Fibroblast of the conjunctiva (primary cell): ENCODE measurements at regions not wholly inside any gene's neighbourhood (a gene's known extent, or its start where the extent isn't known, plus 50 kb on each side); places are given as distances from the start of the nearest gene placed in this dataset.
"Not testable (repeated sequence)": the region's sequence is repeated elsewhere in the genome, so short reads cannot be mapped to it uniquely, and the experiment has no call there.

ENCODE experiments used
- DNase-seq: peaks from one replicate; pipeline ENCODE4 v3.0.0-alpha.2; 2010; ENCODE audit warnings: low read depth

GRCh38 chrX:115357326-115358120 is 68.0 kb downstream of the LUZP4 start:
- no peak for DNase-seq

- DNase-seq, result not testable (repeated sequence)
Measured at GRCh38 chrX:115359508-115359907, 70.0 kb downstream of the LUZP4 start.

- DNase-seq, result no peak
Measured at GRCh38 chrX:115360220-115360781, 70.8 kb downstream of the LUZP4 start.

GRCh38 chrX:115362334-115363095 is 73.0 kb downstream of the LUZP4 start:
- no peak for DNase-seq

- DNase-seq, result no peak
Measured at GRCh38 chrX:115363372-115363771, 73.9 kb downstream of the LUZP4 start.

GRCh38 chrX:115363897-115364296 is 74.4 kb downstream of the LUZP4 start:
- DNase-seq, result no peak

GRCh38 chrX:115364670-115365069 is 75.2 kb downstream of the LUZP4 start:
- DNase-seq, result no peak

- DNase-seq, result no peak
Measured at GRCh38 chrX:115366535-115366934, 77.0 kb downstream of the LUZP4 start.

- DNase-seq, result no peak
Measured at GRCh38 chrX:115367455-115367854, 77.9 kb downstream of the LUZP4 start.

GRCh38 chrX:115367951-115368350 is 78.4 kb downstream of the LUZP4 start:
- DNase-seq, result no peak

- DNase-seq, result no peak
Measured at GRCh38 chrX:115368876-115369275, 79.4 kb downstream of the LUZP4 start.

- DNase-seq, result peak; percentile 24
Measured at GRCh38 chrX:115372152-115372551, 82.6 kb downstream of the LUZP4 start.

GRCh38 chrX:115373308-115373707 is 83.8 kb downstream of the LUZP4 start:
- no peak for DNase-seq

- peak; percentile 27 for DNase-seq
Measured at GRCh38 chrX:115378471-115378870, 89.0 kb downstream of the LUZP4 start.

- no peak for DNase-seq
Measured at GRCh38 chrX:115387327-115387726, 97.8 kb downstream of the LUZP4 start.

GRCh38 chrX:115388879-115389278 is 99.4 kb downstream of the LUZP4 start:
- DNase-seq, result no peak

GRCh38 chrX:115390078-115390477 is 100.6 kb downstream of the LUZP4 start:
- DNase-seq, result no peak

GRCh38 chrX:115392031-115392430 is 102.5 kb downstream of the LUZP4 start:
- no peak for DNase-seq

GRCh38 chrX:115392871-115393270 is 103.4 kb downstream of the LUZP4 start:
- no peak for DNase-seq

GRCh38 chrX:115393271-115393670 is 103.8 kb downstream of the LUZP4 start:
- no peak for DNase-seq

GRCh38 chrX:115394806-115395205 is 105.3 kb downstream of the LUZP4 start:
- DNase-seq, result not testable (repeated sequence)

GRCh38 chrX:115399306-115399705 is 109.8 kb downstream of the LUZP4 start:
- no peak for DNase-seq

- DNase-seq, result no peak
Measured at GRCh38 chrX:115400960-115401359, 111.4 kb downstream of the LUZP4 start.
